Activated CD4-positive, alpha-beta memory T cell treated with anti-CD3 and anti-CD28 coated beads for 36 hours (primary cell): ENCODE measurements at regions not wholly inside any gene's neighbourhood (a gene's known extent, or its start where the extent isn't known, plus 50 kb on each side); places are given as distances from the start of the nearest gene placed in this dataset.

Experiments used
- CTCF ChIA-PET: fragments of 350-600 bp; sonication (Branson Sonifier 250); formaldehyde crosslinking; loops from one replicate; lab custom pipeline; 2021; ENCODE audit warnings: antibody characterized with exemption, inconsistent platforms; lab: Charles Lee
- POLR2A ChIA-PET: fragments of 350-600 bp; sonication (Branson Sonifier 250); formaldehyde crosslinking; loops from one replicate; lab custom pipeline; 2021; ENCODE audit warnings: antibody characterized with exemption; lab: Charles Lee
- DNase-seq: peaks from one replicate; pipeline ENCODE4 v3.0.0-alpha.2; 2020
- H3K27ac Mint-ChIP-seq: one replicate; pipeline ENCODE4 v1.8.0; 2021; ENCODE audit warnings: mixed read lengths
- H3K27me3 Mint-ChIP-seq: one replicate; pipeline ENCODE4 v1.8.0; 2021; ENCODE audit warnings: mixed read lengths
- H3K36me3 Mint-ChIP-seq: one replicate; pipeline ENCODE4 v1.8.0; 2021; ENCODE audit warnings: mixed read lengths
- H3K4me1 Mint-ChIP-seq: one replicate; pipeline ENCODE4 v1.8.0; 2021; ENCODE audit warnings: low read depth, mixed read lengths
- H3K4me3 Mint-ChIP-seq: one replicate; pipeline ENCODE4 v1.8.0; 2021; ENCODE audit warnings: mild to moderate bottlenecking, mixed read lengths
- H3K9me3 Mint-ChIP-seq: one replicate; pipeline ENCODE4 v1.8.0; 2021; ENCODE audit warnings: mixed read lengths
- intact Hi-C: fragments of 100-400 bp; cut with micrococcal nuclease; formaldehyde crosslinking; loops from one replicate; pipeline ENCODE4 v1.15.1; 2023

- Mint-ChIP-seq H3K27ac (no peak overlapping the region), H3K4me1 (no peaks in the 10 kb centered on the region), H3K9me3 (no peaks in the 10 kb centered on the region), H3K36me3 (no peaks in the 10 kb centered on the region), H3K4me3 (no peak overlapping the region), H3K27me3 (peaks cover 7% of the 10 kb centered on the region)
- CTCF ChIA-PET, result no interaction called here
- intact Hi-C loops, result no loop called here
- no peak for DNase-seq
- POLR2A ChIA-PET, result no interaction called here
Measured at GRCh38 chr17:79258041-79258440, 183.4 kb downstream of the ENGASE start.

GRCh38 chr17:79255926-79256585 is 181.4 kb downstream of the ENGASE start:
- Mint-ChIP-seq H3K36me3 (no peaks in the 10 kb centered on the region), H3K27ac (no peak overlapping the region), H3K9me3 (no peaks in the 10 kb centered on the region), H3K4me3 (no peak overlapping the region), H3K27me3 (peaks cover 16% of the 10 kb centered on the region), H3K4me1 (no peaks in the 10 kb centered on the region)
- ChIA-PET CTCF (no interaction called here), POLR2A (no interaction called here)
- DNase-seq, result no peak
- intact Hi-C loops, result no loop called here

GRCh38 chr17:79255456-79255855 is 180.8 kb downstream of the ENGASE start:
- peaks cover 17% of the 10 kb centered on the region for H3K27me3 Mint-ChIP-seq
- H3K4me1 Mint-ChIP-seq, result no peaks in the 10 kb centered on the region
- ChIA-PET POLR2A (no interaction called here), CTCF (no interaction called here)
- no peaks in the 10 kb centered on the region for H3K36me3 Mint-ChIP-seq
- DNase-seq, result no peak
- no peaks in the 10 kb centered on the region for H3K9me3 Mint-ChIP-seq
- intact Hi-C loops, result no loop called here
- no peak overlapping the region for H3K4me3 Mint-ChIP-seq
- no peak overlapping the region for H3K27ac Mint-ChIP-seq

DNA sequence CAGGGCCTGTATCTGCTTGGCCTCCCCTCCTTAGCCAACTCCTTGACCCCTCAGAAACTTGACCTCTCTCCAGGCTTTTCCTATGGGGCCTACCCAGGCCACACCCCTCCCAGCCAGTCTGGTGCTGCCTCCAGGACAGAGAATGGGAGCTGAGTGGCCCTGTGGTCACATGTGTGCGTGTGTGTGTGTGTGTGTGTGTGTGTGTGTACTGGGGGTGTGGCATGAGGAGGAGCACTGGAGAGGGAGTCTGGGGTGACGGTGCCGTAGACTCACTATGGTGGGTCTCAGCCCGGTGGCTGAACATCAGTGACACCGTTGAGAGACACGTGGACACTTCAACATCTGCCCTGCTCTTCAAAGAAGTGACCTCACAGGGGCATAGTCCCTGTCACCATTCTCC is 180.4 kb downstream of the ENGASE start:
- intact Hi-C loops, result no loop called here
- Mint-ChIP-seq H3K27me3 (peaks cover 17% of the 10 kb centered on the region), H3K4me3 (no peak overlapping the region), H3K36me3 (no peaks in the 10 kb centered on the region), H3K4me1 (no peaks in the 10 kb centered on the region), H3K9me3 (no peaks in the 10 kb centered on the region), H3K27ac (no peak overlapping the region)
- POLR2A ChIA-PET, result no interaction called here
- DNase-seq, result no peak
- CTCF ChIA-PET, result no interaction called here

GRCh38 chr17:79252886-79253285 is 178.3 kb downstream of the ENGASE start:
- Mint-ChIP-seq H3K4me1 (no peaks in the 10 kb centered on the region), H3K4me3 (no peak overlapping the region), H3K9me3 (no peaks in the 10 kb centered on the region), H3K36me3 (no peaks in the 10 kb centered on the region), H3K27ac (no peak overlapping the region), H3K27me3 (peaks cover 20% of the 10 kb centered on the region)
- POLR2A ChIA-PET, result no interaction called here
- intact Hi-C loops, result loop anchor here (2.0 kb wide), 1 partner anchor 24 kb away; no protein-coding TSS in a partner anchor
- DNase-seq, result no peak
- CTCF ChIA-PET, result no interaction called here

- no peaks in the 10 kb centered on the region for H3K36me3 Mint-ChIP-seq
- no peaks in the 10 kb centered on the region for H3K4me1 Mint-ChIP-seq
- H3K9me3 Mint-ChIP-seq, result no peaks in the 10 kb centered on the region
- H3K27me3 Mint-ChIP-seq, result peaks cover 20% of the 10 kb centered on the region
- POLR2A ChIA-PET, result no interaction called here
- CTCF ChIA-PET, result no interaction called here
- intact Hi-C loops, result loop anchor here (2.0 kb wide), 1 partner anchor 25 kb away; no protein-coding TSS in a partner anchor
- no peak for DNase-seq
- no peak overlapping the region for H3K27ac Mint-ChIP-seq
- H3K4me3 Mint-ChIP-seq, result no peak overlapping the region
Measured at GRCh38 chr17:79251824-79252223, 177.2 kb downstream of the ENGASE start.

DNA sequence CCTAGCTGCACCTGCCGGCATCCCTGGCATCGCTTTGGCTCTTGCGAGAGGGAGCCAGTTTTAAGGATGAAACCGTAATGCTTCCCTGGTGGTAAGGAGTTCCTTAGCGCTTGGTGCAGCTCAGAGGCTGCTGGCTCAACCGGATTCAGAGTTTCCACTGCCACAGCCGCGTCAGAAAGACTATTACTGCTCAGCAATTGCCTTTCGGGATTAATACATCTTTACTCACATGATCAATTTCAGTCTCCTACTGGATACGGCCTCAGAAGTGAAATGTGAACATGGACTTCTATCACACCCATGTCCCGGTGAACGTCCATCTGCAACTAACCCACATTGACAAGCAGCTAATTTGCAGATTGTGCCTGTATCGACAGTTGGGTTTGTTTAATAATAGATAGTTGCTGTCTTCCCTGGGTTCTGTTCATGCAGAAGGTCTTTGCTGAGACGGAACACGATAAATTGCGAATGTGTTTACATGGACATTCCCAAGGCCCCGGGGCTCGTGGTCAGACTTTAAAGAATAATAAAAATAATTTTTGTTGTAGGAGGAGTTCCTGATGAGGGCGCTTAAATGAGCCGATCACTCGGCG is 175.4 kb downstream of the ENGASE start:
- DNase-seq, result no peak
- Mint-ChIP-seq H3K27ac (no peak overlapping the region), H3K9me3 (no peaks in the 10 kb centered on the region), H3K27me3 (peaks cover 20% of the 10 kb centered on the region), H3K4me1 (no peaks in the 10 kb centered on the region), H3K4me3 (no peak overlapping the region), H3K36me3 (no peaks in the 10 kb centered on the region)
- CTCF ChIA-PET, result no interaction called here
- POLR2A ChIA-PET, result no interaction called here
- intact Hi-C loops, result no loop called here

GRCh38 chr17:79248843-79249493 is 174.3 kb downstream of the ENGASE start:
- CTCF ChIA-PET, result no interaction called here
- H3K27ac Mint-ChIP-seq, result no peak overlapping the region
- no peak for DNase-seq

DNA sequence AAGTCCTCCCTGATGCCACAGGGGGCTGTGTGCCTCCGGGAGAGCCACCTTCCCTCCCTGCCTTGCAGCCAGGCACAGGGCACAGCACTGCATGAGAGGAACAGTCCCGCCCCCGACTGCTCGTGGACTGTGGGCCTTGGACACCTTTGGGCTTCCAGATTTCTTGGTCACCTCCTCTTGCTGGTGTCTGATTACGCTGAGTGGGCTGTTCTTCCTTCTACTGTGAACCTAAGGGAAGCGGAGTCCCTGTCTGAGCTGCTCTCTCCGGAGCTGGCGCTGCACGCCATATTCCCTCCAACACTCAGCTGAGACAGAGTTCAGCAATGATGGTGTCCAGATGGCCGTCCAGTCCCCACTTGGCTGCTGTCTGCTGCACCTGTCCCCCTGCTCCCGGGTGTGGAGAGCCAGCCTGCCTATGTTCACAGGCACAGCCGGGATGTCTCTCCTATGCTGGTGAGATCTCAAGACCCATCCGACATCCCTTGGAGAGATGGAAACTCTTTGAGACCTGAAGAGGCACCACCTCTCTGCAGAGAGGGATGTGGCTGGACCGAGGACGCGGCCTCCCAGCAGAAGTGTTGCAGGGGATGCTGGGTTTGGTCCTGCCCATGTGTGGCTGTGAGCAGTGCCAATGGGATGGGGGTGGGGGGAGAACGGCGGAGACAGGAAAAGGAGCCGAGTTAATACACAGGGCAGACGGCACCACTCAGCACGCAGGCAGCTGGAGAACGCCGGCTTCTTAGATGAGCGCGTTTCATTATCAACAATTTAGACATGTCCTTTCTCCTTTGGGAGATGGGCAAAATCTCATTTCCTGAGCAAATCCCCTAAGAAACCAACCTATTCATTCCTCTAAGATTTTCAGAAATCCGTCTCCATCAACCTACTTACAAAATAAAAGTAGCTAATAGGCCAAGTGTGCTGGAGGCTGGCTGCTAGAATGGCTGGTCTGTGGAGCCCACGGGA is 171.9 kb downstream of the ENGASE start:
- Mint-ChIP-seq H3K9me3 (no peaks in the 10 kb centered on the region), H3K27me3 (peaks cover 13% of the 10 kb centered on the region), H3K4me3 (no peak overlapping the region), H3K36me3 (no peaks in the 10 kb centered on the region), H3K27ac (no peak overlapping the region), H3K4me1 (no peaks in the 10 kb centered on the region)
- intact Hi-C loops, result no loop called here
- POLR2A ChIA-PET, result no interaction called here
- CTCF ChIA-PET, result no interaction called here
- no peak for DNase-seq

More at GRCh38 chr17:79248843-79249493, 174.3 kb downstream of the ENGASE start:
- intact Hi-C loops, result no loop called here
- Mint-ChIP-seq H3K4me3 (no peak overlapping the region), H3K36me3 (no peaks in the 10 kb centered on the region), H3K9me3 (no peaks in the 10 kb centered on the region), H3K27me3 (peaks cover 20% of the 10 kb centered on the region), H3K4me1 (no peaks in the 10 kb centered on the region)
- POLR2A ChIA-PET, result no interaction called here

GRCh38 chr17:79244665-79245064 is 170.0 kb downstream of the ENGASE start:
- no peak overlapping the region for H3K27ac Mint-ChIP-seq
- no peaks in the 10 kb centered on the region for H3K36me3 Mint-ChIP-seq
- intact Hi-C loops, result no loop called here
- peaks cover 6% of the 10 kb centered on the region for H3K27me3 Mint-ChIP-seq
- H3K9me3 Mint-ChIP-seq, result no peaks in the 10 kb centered on the region
- no peak overlapping the region for H3K4me3 Mint-ChIP-seq
- no peak for DNase-seq
- H3K4me1 Mint-ChIP-seq, result no peaks in the 10 kb centered on the region
- ChIA-PET POLR2A (no interaction called here), CTCF (no interaction called here)

GRCh38 chr17:79243996-79244395 is 169.4 kb downstream of the ENGASE start:
- H3K27me3 Mint-ChIP-seq, result peaks cover 2% of the 10 kb centered on the region
- no peak overlapping the region for H3K27ac Mint-ChIP-seq
- no peak for DNase-seq
- no peaks in the 10 kb centered on the region for H3K4me1 Mint-ChIP-seq
- H3K9me3 Mint-ChIP-seq, result no peaks in the 10 kb centered on the region
- CTCF ChIA-PET, result no interaction called here
- no peak overlapping the region for H3K4me3 Mint-ChIP-seq
- intact Hi-C loops, result no loop called here
- POLR2A ChIA-PET, result no interaction called here
- no peaks in the 10 kb centered on the region for H3K36me3 Mint-ChIP-seq

- Mint-ChIP-seq H3K4me1 (no peaks in the 10 kb centered on the region), H3K4me3 (no peak overlapping the region), H3K9me3 (no peaks in the 10 kb centered on the region), H3K27me3 (peaks cover 2% of the 10 kb centered on the region), H3K36me3 (no peaks in the 10 kb centered on the region), H3K27ac (no peak overlapping the region)
- POLR2A ChIA-PET, result no interaction called here
- CTCF ChIA-PET, result no interaction called here
- intact Hi-C loops, result no loop called here
- no peak for DNase-seq
Measured at GRCh38 chr17:79243603-79243990, 169.0 kb downstream of the ENGASE start.
